ENCODE measurements at regions not wholly inside any gene's neighbourhood (a gene's known extent, or its start where the extent isn't known, plus 50 kb on each side); places are given as distances from the start of the nearest gene placed in this dataset.

GRCh38 chr1:191912517-191912916 is 245.7 kb upstream of the RGS18 start:
- no peak for DNase-seq

- no peak for DNase-seq
These were observed 244.8 kb upstream of the RGS18 start for GRCh38 chr1:191913260-191913977.

GRCh38 chr1:191929383-191929782 is 228.9 kb upstream of the RGS18 start:
- no peak for DNase-seq

GRCh38 chr1:191943684-191944083 is 214.6 kb upstream of the RGS18 start:
- DNase-seq, result no peak

GRCh38 chr1:191953526-191953925 is 204.7 kb upstream of the RGS18 start:
- DNase-seq, result no peak

- no peak for DNase-seq
These were observed 198.4 kb upstream of the RGS18 start for GRCh38 chr1:191959856-191960255.

- DNase-seq, result no peak
These were observed 195.0 kb upstream of the RGS18 start for GRCh38 chr1:191963286-191963685.

- DNase-seq, result no peak
These were observed 194.3 kb upstream of the RGS18 start for GRCh38 chr1:191963781-191964455.

- DNase-seq, result no peak
These were observed 189.0 kb upstream of the RGS18 start for GRCh38 chr1:191969290-191969689.

GRCh38 chr1:191970116-191970515 is 188.1 kb upstream of the RGS18 start:
- DNase-seq, result no peak

GRCh38 chr1:191971447-191971846 is 186.8 kb upstream of the RGS18 start:
- no peak for DNase-seq

- no peak for DNase-seq
These were observed 184.3 kb upstream of the RGS18 start for GRCh38 chr1:191974004-191974403.

GRCh38 chr1:191977874-191978506 is 180.3 kb upstream of the RGS18 start:
- no peak for DNase-seq

GRCh38 chr1:191984856-191985255 is 173.4 kb upstream of the RGS18 start:
- no peak for DNase-seq

GRCh38 chr1:191992118-191992517 is 166.1 kb upstream of the RGS18 start:
- no peak for DNase-seq

- no peak for DNase-seq
These were observed 164.7 kb upstream of the RGS18 start for GRCh38 chr1:191993549-191993948.

GRCh38 chr1:192002063-192002462 is 156.2 kb upstream of the RGS18 start:
- DNase-seq, result no peak

GRCh38 chr1:192003295-192004077 is 154.8 kb upstream of the RGS18 start:
- DNase-seq, result no peak

- no peak for DNase-seq
These were observed 152.3 kb upstream of the RGS18 start for GRCh38 chr1:192005976-192006375.

- no peak for DNase-seq
These were observed 149.9 kb upstream of the RGS18 start for GRCh38 chr1:192008281-192008825.

- DNase-seq, result no peak
These were observed 147.9 kb upstream of the RGS18 start for GRCh38 chr1:192010406-192010805.

- DNase-seq, result no peak
These were observed 146.7 kb upstream of the RGS18 start for GRCh38 chr1:192011525-192011924.

GRCh38 chr1:192022827-192023226 is 135.4 kb upstream of the RGS18 start:
- no peak for DNase-seq

Data from NCI-H2081 treated with DMSO at 0.1 percent for 48 hours (cell line).